SK-N-SH (cell line): ENCODE measurements at regions not wholly inside any gene's neighbourhood (a gene's known extent, or its start where the extent isn't known, plus 50 kb on each side); places are given as distances from the start of the nearest gene placed in this dataset.

Experiments
- CTCF ChIA-PET: fragments of 300-600, 350-600 bp; formaldehyde crosslinking; extraction: SDS; loops from one replicate; lab custom pipeline; 2021; lab: Yijun Ruan, JAX
- POLR2A ChIA-PET: fragments of 350-600 bp; sonication (Branson Sonifier 250); formaldehyde crosslinking; extraction: SDS; loops from one replicate; lab custom pipeline; 2020; ENCODE audit warnings: antibody characterized with exemption, inconsistent platforms; lab: Yijun Ruan, JAX
- DNase-seq: peaks from one replicate; pipeline ENCODE4 v3.0.0; 2012
- H2AFZ ChIP-seq: fragments of 200-600 bp; sonication (generic); 2 replicates; pipeline ENCODE4 v1.8.1; 2016; ENCODE audit warnings: antibody characterized with exemption, mild to moderate bottlenecking, low read depth
- H3F3A ChIP-seq: fragments of 200-600 bp; sonication (generic); replicated peaks from 2 replicates; pipeline ENCODE3; 2016; ENCODE audit warnings: antibody characterized with exemption, mild to moderate bottlenecking; ENCODE audit not compliant: insufficient read depth
- H3K27ac ChIP-seq, 2 experiments: fragments of 200-500 bp in 1 of 2; fragments of 200-600 bp in 1 of 2; sonication (Bioruptor generic) in 1 of 2; sonication (generic), shearing (Covaris generic) in 1 of 2; 2 replicates each; pipeline versions ENCODE4 v1.5.1 to v1.6.1; 2014 to 2016; ENCODE audit warnings: low read depth in 2 of 2, inconsistent platforms in 1 of 2, low read length in 1 of 2, mild to moderate bottlenecking in 1 of 2, mixed read lengths in 1 of 2
- H3K27me3 ChIP-seq: fragments of 200-600 bp; sonication (generic), shearing (Covaris generic); 2 replicates; pipeline ENCODE4 v1.6.1; 2016; ENCODE audit warnings: mixed run types; ENCODE audit not compliant: insufficient read depth
- H3K36me3 ChIP-seq, 2 experiments: fragments of 200-500 bp in 1 of 2; fragments of 200-600 bp in 1 of 2; sonication (Bioruptor generic) in 1 of 2; sonication (generic) in 1 of 2; replicated peaks in 1 of 2; 2 replicates each; pipeline versions ENCODE3 to v1.5.1; 2014 to 2016; ENCODE audit warnings: low read length in 1 of 2, mild to moderate bottlenecking in 1 of 2; ENCODE audit not compliant: insufficient read depth in 2 of 2, control insufficient read depth in 1 of 2
- H3K4me1 ChIP-seq, 2 experiments: fragments of 200-500 bp in 1 of 2; fragments of 200-600 bp in 1 of 2; sonication (Bioruptor generic) in 1 of 2; sonication (generic), shearing (Covaris generic) in 1 of 2; 2 replicates each; pipeline versions ENCODE4 v1.5.1 to v1.6.1; 2014 to 2016; ENCODE audit warnings: low read depth in 1 of 2, low read length in 1 of 2, mixed run types in 1 of 2; ENCODE audit not compliant: insufficient read depth in 2 of 2, control insufficient read depth in 1 of 2
- H3K4me2 ChIP-seq: fragments of 200-600 bp; sonication (generic), shearing (Covaris generic); 2 replicates; pipeline ENCODE4 v1.6.1; 2017; ENCODE audit warnings: mixed run types
- H3K4me3 ChIP-seq, 2 experiments: fragments of 200-500 bp in 1 of 2; fragments of 200-600 bp in 1 of 2; sonication (Bioruptor generic) in 1 of 2; sonication (generic), shearing (Covaris generic) in 1 of 2; 2 replicates each; pipeline versions ENCODE4 v1.5.1 to v1.8.1; 2014 to 2016; ENCODE audit warnings: low read depth in 2 of 2, inconsistent platforms in 1 of 2, low read length in 1 of 2, mild to moderate bottlenecking in 1 of 2, mixed read lengths in 1 of 2, moderate library complexity in 1 of 2
- H3K79me2 ChIP-seq: fragments of 200-600 bp; sonication (generic); 2 replicates; pipeline ENCODE4 v1.8.1; 2017; ENCODE audit warnings: mild to moderate bottlenecking; ENCODE audit not compliant: insufficient read depth
- H3K9ac ChIP-seq: fragments of 200-600 bp; sonication (generic); 2 replicates; pipeline ENCODE4 v1.6.1; 2017; ENCODE audit warnings: mixed run types
- H3K9me2 ChIP-seq: fragments of 200-600 bp; sonication (generic); 2 replicates; pipeline ENCODE4 v1.6.1; 2017; ENCODE audit warnings: mixed run types
- H3K9me3 ChIP-seq: fragments of 200-600 bp; sonication (generic); 2 replicates; pipeline ENCODE4 v1.6.1; 2017; ENCODE audit warnings: mixed run types, mild to moderate bottlenecking, moderate library complexity
- H4K20me1 ChIP-seq: fragments of 200-600 bp; sonication (generic); 2 replicates; pipeline ENCODE4 v1.6.1; 2017; ENCODE audit warnings: mild to moderate bottlenecking, mixed run types; ENCODE audit not compliant: insufficient read depth
- EP300 ChIP-seq, 2 experiments: IDR thresholded peaks; 2 replicates each; pipeline versions ENCODE4 v1.4.0 to v1.6.1; 2012; ENCODE audit warnings: borderline replicate concordance in 1 of 2, low read depth in 1 of 2, low read length in 1 of 2
- EZH2phosphoT487 ChIP-seq: fragments of 200-600 bp; sonication (generic); IDR thresholded peaks from 2 replicates; pipeline ENCODE4 v1.6.1; 2017; ENCODE audit warnings: low read depth, mixed run types, mild to moderate bottlenecking, antibody characterized with exemption, moderate library complexity, borderline replicate concordance
- FOSL2 ChIP-seq: IDR thresholded peaks from 2 replicates; pipeline ENCODE4 v1.4.0; 2012; ENCODE audit warnings: low read depth, mild to moderate bottlenecking, moderate library complexity, borderline replicate concordance
- FOXJ3 ChIP-seq: sonication (generic); formaldehyde crosslinking; IDR thresholded peaks from 2 replicates; pipeline ENCODE4 v1.5.1; 2020; ENCODE audit warnings: mild to moderate bottlenecking, missing genetic modification reagents
- GABPA ChIP-seq: IDR thresholded peaks from 2 replicates; pipeline ENCODE4 v1.4.0; 2012; ENCODE audit warnings: low read depth, mild to moderate bottlenecking
- GATA2 ChIP-seq: sonication (generic); formaldehyde crosslinking; IDR thresholded peaks from 2 replicates; pipeline ENCODE4 v1.5.0; 2020; ENCODE audit warnings: mild to moderate bottlenecking, missing genetic modification reagents
- JUND ChIP-seq: IDR thresholded peaks from 2 replicates; pipeline ENCODE4 v1.4.0; 2012
- POLR2AphosphoS5 ChIP-seq: IDR thresholded peaks from 2 replicates; pipeline ENCODE4 v1.6.1; 2012; ENCODE audit warnings: low read depth, low read length
- RAD21 ChIP-seq: IDR thresholded peaks from 2 replicates; pipeline ENCODE4 v1.6.1; 2012; ENCODE audit warnings: mild to moderate bottlenecking, low read length
- RCOR1 ChIP-seq: fragments of 150-350 bp; IDR thresholded peaks from 2 replicates; pipeline ENCODE4 v1.6.1; 2017; ENCODE audit warnings: antibody characterized with exemption, low read length
- RFX5 ChIP-seq: IDR thresholded peaks from 2 replicates; pipeline ENCODE4 v1.6.1; 2012; ENCODE audit warnings: mild to moderate bottlenecking, improper control_type of control experiment, low read length
- RXRA ChIP-seq: IDR thresholded peaks from 2 replicates; pipeline ENCODE4 v1.4.0; 2012; ENCODE audit warnings: low read depth, mild to moderate bottlenecking, borderline replicate concordance
- SIN3A ChIP-seq: IDR thresholded peaks from 2 replicates; pipeline ENCODE4 v1.6.1; 2012; ENCODE audit warnings: low read depth, mild to moderate bottlenecking, low read length, moderate library complexity, borderline replicate concordance
- SMC3 ChIP-seq: IDR thresholded peaks from 2 replicates; pipeline ENCODE4 v1.6.1; 2012; ENCODE audit warnings: low read depth, low read length, improper control_type of control experiment
- TCF12 ChIP-seq: IDR thresholded peaks from 2 replicates; pipeline ENCODE4 v1.4.0; 2012
- YY1 ChIP-seq: IDR thresholded peaks from 2 replicates; pipeline ENCODE4 v1.4.0; 2012; ENCODE audit warnings: low read depth, mild to moderate bottlenecking
- WGBS: methylation state at CpG from one replicate; pipeline ENCODE4 v1.1.6; 2017; ENCODE audit warnings: low lambda C conversion rate; 5-methylcytosine and 5-hydroxymethylcytosine counted together
- TF ChIP-seq, protein P1 (sequence below): IDR thresholded peaks from 2 replicates; pipeline ENCODE4 v1.4.0; 2012; ENCODE audit warnings: low read depth, borderline replicate concordance
- TF ChIP-seq, protein P2 (sequence below): fragments of 150-350 bp; IDR thresholded peaks from 2 replicates; pipeline ENCODE4 v1.6.1; 2016; ENCODE audit warnings: mild to moderate bottlenecking, low read depth, low read length
- TF ChIP-seq, protein P3 (sequence below): fragments of 200-600 bp; sonication (generic); IDR thresholded peaks from 2 replicates; pipeline ENCODE4 v1.6.1; 2017; ENCODE audit warnings: antibody characterized with exemption, mild to moderate bottlenecking, moderate library complexity
- TF ChIP-seq, protein P4 (sequence below): fragments of 150-350 bp; IDR thresholded peaks from 2 replicates; pipeline ENCODE4 v1.6.1; 2017; ENCODE audit warnings: antibody characterized with exemption, low read length, low read depth, borderline replicate concordance
- TF ChIP-seq, protein P5 (sequence below): IDR thresholded peaks from 2 replicates; pipeline ENCODE4 v1.4.0; 2012; ENCODE audit warnings: low read depth

DNA sequence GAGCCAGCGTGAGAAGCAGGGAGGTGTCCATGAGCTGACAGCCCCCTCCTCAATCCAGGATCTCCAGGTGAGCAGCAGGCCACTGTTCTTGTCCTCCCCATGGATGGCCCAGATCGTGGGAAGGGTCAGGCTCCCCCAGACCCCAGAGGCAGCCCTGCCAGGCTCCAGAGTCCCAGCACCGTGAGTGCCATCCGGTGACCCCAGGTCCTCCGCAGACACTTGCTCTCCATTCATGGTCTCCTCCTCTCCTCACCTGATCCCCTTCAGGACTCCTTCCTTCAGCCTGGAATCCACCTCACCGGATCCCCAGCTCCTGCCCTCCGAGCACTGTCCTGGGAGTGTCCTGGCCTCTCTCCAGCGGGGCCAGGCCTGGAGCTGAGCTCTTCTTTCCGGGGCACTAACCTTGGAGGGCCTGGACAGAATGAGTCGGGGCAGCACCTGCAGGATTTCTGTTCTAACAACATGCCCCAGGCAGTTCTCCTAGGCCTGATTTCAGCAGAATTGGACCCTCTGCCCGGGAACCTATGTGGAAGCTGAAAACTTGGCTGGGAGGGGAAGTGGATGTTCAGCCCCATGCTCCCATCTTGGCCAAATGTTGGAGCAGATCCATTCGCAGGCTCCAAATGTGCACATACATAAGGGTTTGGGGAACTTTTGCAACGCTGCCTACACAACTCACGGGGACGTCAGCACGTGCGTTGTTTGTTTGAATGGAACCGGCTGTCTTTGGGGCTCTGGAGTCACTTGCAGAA is 341.6 kb upstream of the SFSWAP start:
- 69% methylated on average over 16 of the region's 18 CpGs for WGBS
- no peaks in the 10 kb centered on the region for H3F3A ChIP-seq
- H4K20me1 ChIP-seq = no peaks in the 10 kb centered on the region
- CTCF ChIA-PET = interaction anchor here (1.2 kb wide), 1 partner anchor 85 kb away, joined by 4 read pairs; no protein-coding TSS in a partner anchor
- no peak overlapping the region for H3K27ac ChIP-seq
- no peaks in the 10 kb centered on the region for H3K79me2 ChIP-seq
- no peaks in the 10 kb centered on the region for H3K27me3 ChIP-seq
- no peak overlapping the region for H3K4me2 ChIP-seq
- no peaks in the 10 kb centered on the region for H3K36me3 ChIP-seq
- no peak overlapping the region for H2AFZ ChIP-seq
- peaks cover 0 to 46% of the 10 kb centered on the region in 2 experiments; a peak in 1 of 4 replicates for H3K4me1 ChIP-seq
- POLR2A ChIA-PET = no interaction called here
- no peak overlapping the region for H3K9ac ChIP-seq
- no peaks in the 10 kb centered on the region for H3K9me3 ChIP-seq
- no peaks in the 10 kb centered on the region for H3K9me2 ChIP-seq
- no peak overlapping the region for H3K4me3 ChIP-seq
- DNase-seq = no peak
- TF ChIP-seq POLR2AphosphoS5 (no peak), EZH2phosphoT487 (no peak), JUND (no peak), GABPA (no peak), RCOR1 (no peak)
- TF ChIP-seq, protein P1, sequence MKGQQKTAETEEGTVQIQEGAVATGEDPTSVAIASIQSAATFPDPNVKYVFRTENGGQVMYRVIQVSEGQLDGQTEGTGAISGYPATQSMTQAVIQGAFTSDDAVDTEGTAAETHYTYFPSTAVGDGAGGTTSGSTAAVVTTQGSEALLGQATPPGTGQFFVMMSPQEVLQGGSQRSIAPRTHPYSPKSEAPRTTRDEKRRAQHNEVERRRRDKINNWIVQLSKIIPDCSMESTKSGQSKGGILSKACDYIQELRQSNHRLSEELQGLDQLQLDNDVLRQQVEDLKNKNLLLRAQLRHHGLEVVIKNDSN = no peak

DNA sequence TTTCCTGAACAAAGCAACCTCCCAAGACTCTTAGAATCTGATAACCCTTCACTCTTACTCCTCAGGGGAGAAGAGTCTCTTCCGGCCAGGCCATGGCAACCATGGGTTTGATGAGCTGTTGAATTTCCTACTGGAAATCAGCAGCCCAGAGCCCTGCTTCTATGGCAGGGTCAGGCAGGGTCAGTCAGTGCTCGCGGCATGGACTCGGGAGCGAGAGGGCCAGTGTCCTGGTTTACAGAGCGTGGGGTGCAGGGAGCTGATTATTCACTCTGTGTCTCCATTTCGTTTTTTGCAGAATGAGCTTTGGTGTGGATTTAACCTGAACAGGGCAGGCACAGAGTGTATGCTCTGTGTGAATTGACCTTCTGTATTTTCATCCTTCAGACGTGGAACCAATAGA is 340.6 kb upstream of the SFSWAP start:
- no peaks in the 10 kb centered on the region for H4K20me1 ChIP-seq
- TF ChIP-seq RAD21 (no peak), RFX5 (no peak), FOSL2 (no peak), SMC3 (no peak), EP300 (IDR thresholded peaks at IDR 0.05; ENCODE audit: borderline replicate concordance in 1 of 2, low read depth in 1 of 2, low read length in 1 of 2) (no peak), GATA2 (no peak), EZH2phosphoT487 (no peak), FOXJ3 (CRISPR knock-in tag) (no peak), YY1 (no peak), RCOR1 (no peak), SIN3A (no peak), TCF12 (no peak), RXRA (no peak)
- TF ChIP-seq, protein P2, sequence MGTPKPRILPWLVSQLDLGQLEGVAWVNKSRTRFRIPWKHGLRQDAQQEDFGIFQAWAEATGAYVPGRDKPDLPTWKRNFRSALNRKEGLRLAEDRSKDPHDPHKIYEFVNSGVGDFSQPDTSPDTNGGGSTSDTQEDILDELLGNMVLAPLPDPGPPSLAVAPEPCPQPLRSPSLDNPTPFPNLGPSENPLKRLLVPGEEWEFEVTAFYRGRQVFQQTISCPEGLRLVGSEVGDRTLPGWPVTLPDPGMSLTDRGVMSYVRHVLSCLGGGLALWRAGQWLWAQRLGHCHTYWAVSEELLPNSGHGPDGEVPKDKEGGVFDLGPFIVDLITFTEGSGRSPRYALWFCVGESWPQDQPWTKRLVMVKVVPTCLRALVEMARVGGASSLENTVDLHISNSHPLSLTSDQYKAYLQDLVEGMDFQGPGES = no peak
- TF ChIP-seq, protein P3, sequence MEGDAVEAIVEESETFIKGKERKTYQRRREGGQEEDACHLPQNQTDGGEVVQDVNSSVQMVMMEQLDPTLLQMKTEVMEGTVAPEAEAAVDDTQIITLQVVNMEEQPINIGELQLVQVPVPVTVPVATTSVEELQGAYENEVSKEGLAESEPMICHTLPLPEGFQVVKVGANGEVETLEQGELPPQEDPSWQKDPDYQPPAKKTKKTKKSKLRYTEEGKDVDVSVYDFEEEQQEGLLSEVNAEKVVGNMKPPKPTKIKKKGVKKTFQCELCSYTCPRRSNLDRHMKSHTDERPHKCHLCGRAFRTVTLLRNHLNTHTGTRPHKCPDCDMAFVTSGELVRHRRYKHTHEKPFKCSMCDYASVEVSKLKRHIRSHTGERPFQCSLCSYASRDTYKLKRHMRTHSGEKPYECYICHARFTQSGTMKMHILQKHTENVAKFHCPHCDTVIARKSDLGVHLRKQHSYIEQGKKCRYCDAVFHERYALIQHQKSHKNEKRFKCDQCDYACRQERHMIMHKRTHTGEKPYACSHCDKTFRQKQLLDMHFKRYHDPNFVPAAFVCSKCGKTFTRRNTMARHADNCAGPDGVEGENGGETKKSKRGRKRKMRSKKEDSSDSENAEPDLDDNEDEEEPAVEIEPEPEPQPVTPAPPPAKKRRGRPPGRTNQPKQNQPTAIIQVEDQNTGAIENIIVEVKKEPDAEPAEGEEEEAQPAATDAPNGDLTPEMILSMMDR = no peak
- TF ChIP-seq, protein P4, sequence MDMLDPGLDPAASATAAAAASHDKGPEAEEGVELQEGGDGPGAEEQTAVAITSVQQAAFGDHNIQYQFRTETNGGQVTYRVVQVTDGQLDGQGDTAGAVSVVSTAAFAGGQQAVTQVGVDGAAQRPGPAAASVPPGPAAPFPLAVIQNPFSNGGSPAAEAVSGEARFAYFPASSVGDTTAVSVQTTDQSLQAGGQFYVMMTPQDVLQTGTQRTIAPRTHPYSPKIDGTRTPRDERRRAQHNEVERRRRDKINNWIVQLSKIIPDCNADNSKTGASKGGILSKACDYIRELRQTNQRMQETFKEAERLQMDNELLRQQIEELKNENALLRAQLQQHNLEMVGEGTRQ = no peak
- TF ChIP-seq, protein P5, sequence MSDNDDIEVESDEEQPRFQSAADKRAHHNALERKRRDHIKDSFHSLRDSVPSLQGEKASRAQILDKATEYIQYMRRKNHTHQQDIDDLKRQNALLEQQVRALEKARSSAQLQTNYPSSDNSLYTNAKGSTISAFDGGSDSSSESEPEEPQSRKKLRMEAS = no peak
- CTCF ChIA-PET = interaction anchor here (1.2 kb wide), 1 partner anchor 84 kb away, joined by 4 read pairs; no protein-coding TSS in a partner anchor

More for the DNA sequence above, 340.6 kb upstream of the SFSWAP start:
- 42% methylated on average over 4 of the region's 8 CpGs for WGBS
- Histone ChIP-seq H3K79me2 (no peaks in the 10 kb centered on the region), H3K9me2 (no peaks in the 10 kb centered on the region), H3K4me3 (no peak overlapping the region), H2AFZ (no peak overlapping the region), H3K4me2 (no peak overlapping the region), H3K27me3 (no peaks in the 10 kb centered on the region), H3K27ac (no peak overlapping the region), H3K9ac (no peak overlapping the region), H3F3A (no peaks in the 10 kb centered on the region), H3K9me3 (no peaks in the 10 kb centered on the region), H3K36me3 (no peaks in the 10 kb centered on the region), H3K4me1 (peaks cover 0 to 47% of the 10 kb centered on the region in 2 experiments; a peak in 1 of 4 replicates)
- POLR2A ChIA-PET = no interaction called here
- DNase-seq = no peak
